ENCODE measurements at regions not wholly inside any gene's neighbourhood (a gene's known extent, or its start where the extent isn't known, plus 50 kb on each side); places are given as distances from the start of the nearest gene placed in this dataset.
"Not testable (repeated sequence)": the region's sequence is repeated elsewhere in the genome, so short reads cannot be mapped to it uniquely, and the experiment has no call there.

- not testable (repeated sequence) for TF ChIP-seq CTCF (conservative IDR thresholded peaks at IDR 0.05; ENCODE audit: low read depth, low read length); EZH2 (IDR thresholded peaks at IDR 0.05; ENCODE audit: borderline replicate concordance, low read depth, low read length, poor library complexity, severe bottlenecking)
These were observed 99.1 kb upstream of the MMS22L start for GRCh38 chr6:97382071-97382470.
